NT2/D1 (cell line): ENCODE measurements at regions not wholly inside any gene's neighbourhood (a gene's known extent, or its start where the extent isn't known, plus 50 kb on each side); places are given as distances from the start of the nearest gene placed in this dataset.

Experiments used
- SUZ12 ChIP-seq: IDR thresholded peaks from 2 replicates; pipeline ENCODE4 v1.6.1; 2011; ENCODE audit not compliant: insufficient read length, insufficient read depth; ENCODE audit errors: extremely low read depth
- YY1 ChIP-seq: IDR thresholded peaks from 2 replicates; pipeline ENCODE4 v1.6.1; 2011; ENCODE audit not compliant: insufficient read length, insufficient read depth
- ZNF274 ChIP-seq: IDR thresholded peaks from 2 replicates; pipeline ENCODE4 v1.6.1; 2011; ENCODE audit warnings: mild to moderate bottlenecking, low read depth, low read length

DNA sequence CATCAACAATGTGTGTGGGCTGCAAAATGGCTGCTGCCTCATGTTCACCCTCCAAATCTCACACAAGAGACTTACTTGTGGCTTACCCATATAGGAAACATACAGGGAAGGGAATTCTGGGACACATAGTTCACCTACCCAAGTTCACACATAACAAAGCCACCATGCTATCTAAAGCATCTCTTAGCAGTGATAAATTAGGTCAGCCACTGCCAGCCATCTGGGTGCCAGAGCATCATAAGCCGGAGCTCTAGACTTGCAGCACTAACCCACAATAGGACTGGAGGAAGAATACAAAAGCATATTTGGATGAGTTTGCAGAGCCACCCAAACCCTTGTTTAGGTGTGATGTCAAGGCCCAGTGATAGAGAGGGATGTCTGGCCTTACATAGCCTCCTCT lies 321.7 kb downstream of the SEC16B start:
- no peak for TF ChIP-seq SUZ12
- TF ChIP-seq ZNF274, result no peak
- no peak for TF ChIP-seq YY1
